ENCODE measurements at regions not wholly inside any gene's neighbourhood (a gene's known extent, or its start where the extent isn't known, plus 50 kb on each side); places are given as distances from the start of the nearest gene placed in this dataset. TPM values are rescaled to one million over a fixed set of nuclear protein-coding genes. Genes with fewer than 3 reads are reported as not detected.

DNA sequence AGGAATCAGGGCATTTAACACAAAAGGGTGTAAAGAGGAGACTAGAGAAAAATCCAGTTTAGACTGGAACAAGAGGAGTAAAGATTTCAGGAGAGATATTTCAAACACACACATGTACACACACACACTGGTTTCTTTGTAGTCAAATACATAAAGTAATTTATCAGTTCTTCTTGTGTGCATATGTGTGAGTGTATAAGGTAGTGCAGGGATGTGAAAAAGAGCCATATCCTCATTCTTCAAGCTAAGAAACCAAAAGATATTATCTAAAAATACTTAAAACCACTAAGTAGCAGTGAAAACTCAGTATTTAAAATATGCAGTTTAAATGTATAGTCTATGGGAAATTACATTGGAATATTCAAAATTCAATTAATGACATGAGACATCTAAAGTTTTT, 52.5 kb upstream of the CARD18 start (continued):
- TF ChIP-seq, protein P1, sequence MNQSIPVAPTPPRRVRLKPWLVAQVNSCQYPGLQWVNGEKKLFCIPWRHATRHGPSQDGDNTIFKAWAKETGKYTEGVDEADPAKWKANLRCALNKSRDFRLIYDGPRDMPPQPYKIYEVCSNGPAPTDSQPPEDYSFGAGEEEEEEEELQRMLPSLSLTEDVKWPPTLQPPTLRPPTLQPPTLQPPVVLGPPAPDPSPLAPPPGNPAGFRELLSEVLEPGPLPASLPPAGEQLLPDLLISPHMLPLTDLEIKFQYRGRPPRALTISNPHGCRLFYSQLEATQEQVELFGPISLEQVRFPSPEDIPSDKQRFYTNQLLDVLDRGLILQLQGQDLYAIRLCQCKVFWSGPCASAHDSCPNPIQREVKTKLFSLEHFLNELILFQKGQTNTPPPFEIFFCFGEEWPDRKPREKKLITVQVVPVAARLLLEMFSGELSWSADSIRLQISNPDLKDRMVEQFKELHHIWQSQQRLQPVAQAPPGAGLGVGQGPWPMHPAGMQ (IDR thresholded peaks at IDR 0.05; ENCODE audit: borderline replicate concordance), result no peak
- TF ChIP-seq KLF5 (IDR thresholded peaks at IDR 0.05; ENCODE audit: partially characterized antibody) (no peak), E4F1 (IDR thresholded peaks at IDR 0.05; ENCODE audit: borderline replicate concordance, partially characterized antibody) (no peak)

DNA sequence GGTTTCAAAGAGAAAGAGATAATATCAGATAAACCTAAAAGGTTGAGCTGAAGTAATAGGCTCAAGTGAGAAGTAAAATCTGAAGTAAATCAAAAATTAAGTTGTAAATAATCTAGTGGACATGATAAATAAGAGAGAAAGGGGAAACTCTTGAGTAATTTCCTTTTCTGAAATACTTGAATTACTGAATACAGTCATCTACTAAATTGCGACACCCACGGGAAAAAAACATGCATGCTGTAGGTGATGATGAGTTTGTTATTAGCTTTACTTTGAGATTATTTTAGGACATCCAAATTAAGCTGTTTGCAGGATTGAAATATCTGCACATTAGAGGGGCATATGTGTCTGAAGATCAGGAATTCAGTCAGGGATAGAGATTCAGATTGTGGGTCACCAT, 50.0 kb upstream of the CARD18 start:
- in situ Hi-C loops (cut with MboI) (no loop called here), intact Hi-C loops (cut with micrococcal nuclease; ENCODE audit: unreplicated experiment) (no loop called here)
- no peak for TF ChIP-seq YY1 (IDR thresholded peaks at IDR 0.05; ENCODE audit: low read depth, low read length)
- no peak for TF ChIP-seq STAT1 (conservative IDR thresholded peaks at IDR 0.05)
- ChIA-PET CTCF (no interaction called here), RAD21 (ENCODE audit: unreplicated experiment) (no interaction called here), POLR2A (no interaction called here), SMC1A (ENCODE audit: uncharacterized antibody, unreplicated experiment) (no interaction called here)
- no peak overlapping the region for H3K4me2 ChIP-seq (ENCODE audit: control insufficient read depth, insufficient read depth)
- FAIRE-seq, result no peak
- no peaks in the 10 kb centered on the region for H4K20me1 ChIP-seq (ENCODE audit: control insufficient read depth, insufficient read depth)
- H3K79me2 ChIP-seq (ENCODE audit: control insufficient read depth, insufficient read depth, low read length), result no peaks in the 10 kb centered on the region
- H3K9ac ChIP-seq (ENCODE audit: control insufficient read depth, insufficient read depth, low read length), result no peak overlapping the region
- no peaks in the 10 kb centered on the region for H3K9me3 ChIP-seq (replicated peaks; ENCODE audit: control insufficient read depth, insufficient read depth, low read length)
- no peaks in the 10 kb centered on the region for H3K36me3 ChIP-seq (ENCODE audit: control insufficient read depth in 2 of 2, insufficient read depth in 2 of 2, low read length in 1 of 2)
- no TSS peak for BruUV-seq (replicated peaks)
- H3K27ac ChIP-seq (ENCODE audit: control insufficient read depth, insufficient read depth), result no peak overlapping the region
- 2% methylated on average over 2 of the region's 2 CpGs for WGBS (ENCODE audit: insufficient coverage, insufficient replicate concordance, low lambda C conversion rate, missing lambda C conversion rate)
- no peaks in the 10 kb centered on the region for H3K4me1 ChIP-seq (ENCODE audit: control insufficient read depth, insufficient read depth, low read length)
- no peak overlapping the region for H3K4me3 ChIP-seq
- H3K27me3 ChIP-seq (replicated peaks in 1 of 2; ENCODE audit: control insufficient read depth in 2 of 2, insufficient read depth in 2 of 2, low read length in 1 of 2), result no peaks in the 10 kb centered on the region
- no peak for DNase-seq (ENCODE audit: low read depth, low spot score)
- H2AFZ ChIP-seq (ENCODE audit: control insufficient read depth, low read depth, low read length), result no peak overlapping the region
- no peak for ATAC-seq

Small RNA genes lying in the stretch of these regions (small RNA-seq; reads per million reads assigned to genes)
- gene AP003181.1, result not detected
- gene RF00017, result not detected

Measured in GM12878 (cell line).